Epithelial cell of esophagus (primary cell): ENCODE measurements at regions not wholly inside any gene's neighbourhood (a gene's known extent, or its start where the extent isn't known, plus 50 kb on each side); places are given as distances from the start of the nearest gene placed in this dataset.
A peak's percentile ranks its signal among the peaks of the same experiment; 100 is the strongest.

Source experiments
- DNase-seq: peaks from one replicate; pipeline ENCODE4 v3.0.0; 2010; ENCODE audit warnings: low read depth
- H3K4me3 ChIP-seq: 2 replicates; pipeline ENCODE4 v1.5.1; 2011; ENCODE audit warnings: mild to moderate bottlenecking, low read length, control low read depth
- CTCF ChIP-seq: IDR thresholded peaks from 2 replicates; pipeline ENCODE4 v1.5.1; 2011; ENCODE audit warnings: low read depth, mild to moderate bottlenecking, low read length, control low read depth, inconsistent platforms; ENCODE audit not compliant: insufficient read depth; ENCODE audit errors: missing control alignments

- DNase-seq, result peak; percentile 26
- no peak overlapping the region for H3K4me3 ChIP-seq
Measured at GRCh38 chr1:147046189-147046862, 108.2 kb downstream of the NBPF12 start.

More at GRCh38 chr1:147046189-147046862, 108.2 kb downstream of the NBPF12 start:
- TF ChIP-seq CTCF, result no peak
